Kidney (tissue), 13 donors: ENCODE measurements at regions not wholly inside any gene's neighbourhood (a gene's known extent, or its start where the extent isn't known, plus 50 kb on each side); places are given as distances from the start of the nearest gene placed in this dataset.

ENCODE experiments used
- DNase-seq, 5 donors: peaks; one replicate each; pipeline ENCODE4 v3.0.0-alpha.2; 2013 to 2020
- FAIRE-seq: peaks from 2 replicates; lab custom pipeline; 2012; peaks lifted over from hg19 to GRCh38; lab: Jason Lieb, UNC
- H3K27ac ChIP-seq, 2 donors: one replicate each; pipeline ENCODE4 v1.7.0; 2013; ENCODE audit warnings: low read depth in 2 of 2, low read length in 2 of 2, inconsistent platforms in 1 of 2
- H3K27me3 ChIP-seq: one replicate; pipeline ENCODE4 v1.7.1; 2013; ENCODE audit warnings: low read length, inconsistent platforms; ENCODE audit not compliant: control insufficient read depth, insufficient read depth
- H3K36me3 ChIP-seq, 3 donors: one replicate each; pipeline versions ENCODE4 v1.7.0 to v1.7.1; 2013; ENCODE audit warnings: low read length in 3 of 3, control low read depth in 1 of 3, inconsistent platforms in 1 of 3; ENCODE audit not compliant: insufficient read depth in 3 of 3, control insufficient read depth in 2 of 3
- H3K4me1 ChIP-seq, 3 donors: one replicate each; pipeline versions ENCODE4 v1.7.0 to v1.7.1; 2013; ENCODE audit warnings: low read length in 3 of 3, inconsistent platforms in 1 of 3, low read depth in 1 of 3; ENCODE audit not compliant: control insufficient read depth in 2 of 3, insufficient read depth in 2 of 3
- H3K4me3 ChIP-seq, 3 donors: one replicate each; pipeline versions ENCODE4 v1.7.0 to v1.8.1; 2013; ENCODE audit warnings: low read length in 3 of 3, control low read depth in 1 of 3, inconsistent platforms in 1 of 3
- H3K9ac ChIP-seq, 3 donors: one replicate each; pipeline versions ENCODE4 v1.7.0 to v1.7.1; 2013; ENCODE audit warnings: low read length in 3 of 3, control low read depth in 1 of 3, inconsistent platforms in 1 of 3
- H3K9me3 ChIP-seq, 3 donors: one replicate each; pipeline versions ENCODE4 v1.7.0 to v1.7.1; 2013; ENCODE audit warnings: low read length in 3 of 3, control low read depth in 1 of 3, inconsistent platforms in 1 of 3; ENCODE audit not compliant: control insufficient read depth in 2 of 3, insufficient read depth in 1 of 3
- CTCF ChIP-seq: IDR thresholded peaks from 3 replicates; pipeline ENCODE4 v1.5.1; 2012; ENCODE audit warnings: mild to moderate bottlenecking, moderate library complexity, borderline replicate concordance; ENCODE audit not compliant: insufficient read depth; ENCODE audit errors: extremely low read depth
- intact Hi-C: fragments of 100-400 bp; cut with DNase I; formaldehyde crosslinking; loops from one replicate; pipeline ENCODE4 v1.11.1; 2022
- donor health status: control.
- donor health status: control.
- donor health status: control.
- donor health status: control.
- donor health status: control.
- donor health status: DM: yes; HTN: yes; CAD: no.
- donor health status: Normal renal cell carcinoma (clear cell type).

GRCh38 chr10:3612183-3613001, 172.6 kb downstream of the KLF6 start:
- H3K4me1 ChIP-seq, result no peaks in the 10 kb centered on the region
- intact Hi-C loops, result no loop called here
- no peak for TF ChIP-seq CTCF
- H3K9me3 ChIP-seq, result peaks cover 0 to 10% (median 0%) of the 10 kb centered on the region in 3 donors
- H3K9ac ChIP-seq, result no peak overlapping the region
- no peaks in the 10 kb centered on the region for H3K36me3 ChIP-seq
- no peak overlapping the region for H3K27ac ChIP-seq
- DNase-seq, result no peak
- H3K27me3 ChIP-seq, result no peaks in the 10 kb centered on the region
- FAIRE-seq, result no peak
- no peak overlapping the region for H3K4me3 ChIP-seq

- H3K9me3 ChIP-seq, result peaks cover 0 to 15% (median 0%) of the 10 kb centered on the region in 3 donors
- no peaks in the 10 kb centered on the region for H3K27me3 ChIP-seq
- H3K4me3 ChIP-seq, result no peak overlapping the region
- no peak for DNase-seq
- no peak overlapping the region for H3K27ac ChIP-seq
- no peaks in the 10 kb centered on the region for H3K4me1 ChIP-seq
- TF ChIP-seq CTCF, result no peak
- intact Hi-C loops, result no loop called here
- H3K36me3 ChIP-seq, result no peaks in the 10 kb centered on the region
- FAIRE-seq, result no peak
- no peak overlapping the region for H3K9ac ChIP-seq
Observed at GRCh38 chr10:3606309-3606708, 178.7 kb downstream of the KLF6 start.

GRCh38 chr10:3605882-3606281, 179.1 kb downstream of the KLF6 start:
- DNase-seq (no peak), FAIRE-seq (no peak)
- H3K9ac ChIP-seq, result no peak overlapping the region
- no peak for TF ChIP-seq CTCF
- H3K4me1 ChIP-seq, result no peaks in the 10 kb centered on the region
- no peaks in the 10 kb centered on the region for H3K36me3 ChIP-seq
- H3K4me3 ChIP-seq, result no peak overlapping the region
- no peaks in the 10 kb centered on the region for H3K27me3 ChIP-seq
- peaks cover 0 to 15% (median 0%) of the 10 kb centered on the region in 3 donors for H3K9me3 ChIP-seq
- intact Hi-C loops, result no loop called here
- no peak overlapping the region for H3K27ac ChIP-seq
